Upper lobe of left lung (tissue), 6 donors: ENCODE measurements at regions not wholly inside any gene's neighbourhood (a gene's known extent, or its start where the extent isn't known, plus 50 kb on each side); places are given as distances from the start of the nearest gene placed in this dataset.

Experiments used
- ATAC-seq, 2 donors: fragments of 200-7000 bp; cut with Tn5 transposase; one replicate each; pipeline ENCODE4 v1.9.1; 2022; ENCODE audit warnings: mild to moderate bottlenecking in 2 of 2, moderate library complexity in 2 of 2; ENCODE audit not compliant: low FRiP score in 2 of 2
- DNase-seq, 2 donors: peaks; one replicate each; pipeline ENCODE4 v3.0.0-alpha.2; 2019 to 2020
- H3K27ac ChIP-seq, 4 donors: fragments of 200-600 bp; sonication (generic); one replicate each; pipeline ENCODE4 v1.5.1; 2016 to 2019
- H3K27me3 ChIP-seq, 4 donors: fragments of 200-600 bp; sonication (generic); one replicate each; pipeline ENCODE4 v1.5.1; 2017 to 2019
- H3K36me3 ChIP-seq, 4 donors: fragments of 200-600 bp; sonication (generic); one replicate each; pipeline ENCODE4 v1.5.1; 2016 to 2019
- H3K4me1 ChIP-seq, 4 donors: fragments of 200-600 bp; sonication (generic); one replicate each; pipeline ENCODE4 v1.5.1; 2018 to 2019
- H3K4me3 ChIP-seq, 4 donors: fragments of 200-600 bp; sonication (generic); one replicate each; pipeline ENCODE4 v1.5.1; 2017 to 2019; ENCODE audit warnings: mild to moderate bottlenecking in 2 of 4, moderate library complexity in 1 of 4
- H3K9me3 ChIP-seq, 4 donors: fragments of 200-600 bp; sonication (generic); one replicate each; pipeline ENCODE4 v1.5.1; 2018 to 2019
- EP300 ChIP-seq, 4 donors: sonication (generic); formaldehyde crosslinking; IDR thresholded peaks; one replicate each; pipeline ENCODE4 v1.5.1; 2017; ENCODE audit warnings: antibody characterized with exemption in 4 of 4, control low read depth in 2 of 4
- POLR2A ChIP-seq, 4 donors: fragments of 450-650 bp; IDR thresholded peaks; one replicate each; pipeline ENCODE4 v1.5.1; 2016 to 2017; ENCODE audit warnings: antibody characterized with exemption in 4 of 4, mild to moderate bottlenecking in 2 of 4
- POLR2AphosphoS5 ChIP-seq, 2 donors: sonication (generic); formaldehyde crosslinking; IDR thresholded peaks; one replicate each; pipeline ENCODE4 v1.5.1; 2017; ENCODE audit warnings: antibody characterized with exemption in 2 of 2
- WGBS, 2 donors: methylation state at CpG; one replicate each; pipeline ENCODE4 v1.1.5; 2017 to 2018; 5-methylcytosine and 5-hydroxymethylcytosine counted together
- TF ChIP-seq, protein P1 (sequence below), 6 experiments: fragments of 450-650 bp in 4 of 6; fragments of 200-600 bp in 2 of 6; sonication (generic) in 2 of 6; IDR thresholded peaks; one replicate each; pipeline ENCODE4 v1.5.1; 2016 to 2019; ENCODE audit warnings: antibody characterized with exemption in 6 of 6
- donor health status: DM: no; HTN: no; CAD: no; lungs with moderate emphysema.
- donor health status: DM: no; HTN: yes; CAD: no; lungs with severe emphysema.

DNA sequence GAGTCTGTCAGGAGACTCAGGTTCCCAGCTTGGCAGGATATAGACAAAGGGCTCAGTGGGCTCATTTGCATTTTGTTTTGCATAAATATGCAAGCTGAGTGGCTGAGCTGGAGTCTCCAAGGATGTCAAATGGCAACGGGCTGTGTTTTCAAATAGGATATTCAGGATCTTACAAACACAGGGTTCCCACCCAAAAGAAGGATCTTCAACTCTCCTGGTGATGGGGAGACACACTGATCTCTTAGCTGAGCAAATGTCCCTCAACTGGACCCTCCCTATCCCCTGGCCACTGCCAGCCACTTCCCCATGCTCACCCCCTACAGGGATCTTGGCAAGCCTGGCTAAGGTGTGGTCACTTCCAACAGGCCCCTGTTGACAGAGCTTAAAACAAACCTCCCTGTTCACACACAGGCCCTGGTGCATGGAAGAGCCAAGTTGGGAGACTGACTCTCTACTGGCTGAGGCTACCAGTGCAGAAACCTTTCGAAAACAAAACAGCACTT is 61.6 kb downstream of the SOX9 start:
- no peak for ATAC-seq
- Histone ChIP-seq H3K9me3 (no peaks in the 10 kb centered on the region), H3K36me3 (no peaks in the 10 kb centered on the region), H3K4me3 (no peak overlapping the region), H3K4me1 (no peaks in the 10 kb centered on the region), H3K27me3 (no peaks in the 10 kb centered on the region), H3K27ac (no peak overlapping the region)
- WGBS, 2 donors = 42 to 55% methylated on average over 2 of the region's 2 CpGs
- TF ChIP-seq POLR2AphosphoS5 (IDR thresholded peaks at IDR 0.05) = no peak
- DNase-seq = no peak

DNA sequence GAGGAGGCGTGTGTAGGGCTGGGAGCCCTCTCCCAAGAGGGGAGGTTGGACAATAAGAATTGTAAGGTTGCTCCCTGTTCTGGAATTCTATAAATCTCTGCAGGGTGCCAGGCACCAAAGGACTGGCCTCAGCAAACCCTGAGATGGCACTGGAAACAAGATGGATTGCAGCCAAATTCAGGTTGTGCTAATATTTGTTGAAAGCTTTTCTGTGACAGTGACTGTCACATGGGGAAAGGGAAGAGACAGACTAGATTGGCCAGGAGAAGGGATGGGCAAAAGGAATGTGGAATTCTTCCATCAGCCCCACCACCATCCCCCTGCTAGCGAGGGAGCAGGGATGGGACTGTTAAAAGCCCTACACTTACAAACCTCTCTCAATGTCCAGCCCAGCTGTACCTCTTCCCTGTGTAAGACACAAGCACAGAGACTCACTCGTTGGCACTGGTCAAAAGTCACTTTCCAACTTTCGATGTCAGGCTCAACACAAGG is 62.4 kb downstream of the SOX9 start:
- H3K27me3 ChIP-seq = no peaks in the 10 kb centered on the region
- TF ChIP-seq POLR2A (IDR thresholded peaks at IDR 0.05) (no peak), POLR2AphosphoS5 (IDR thresholded peaks at IDR 0.05) (no peak), EP300 (IDR thresholded peaks at IDR 0.05) (no peak)
- TF ChIP-seq, protein P1, sequence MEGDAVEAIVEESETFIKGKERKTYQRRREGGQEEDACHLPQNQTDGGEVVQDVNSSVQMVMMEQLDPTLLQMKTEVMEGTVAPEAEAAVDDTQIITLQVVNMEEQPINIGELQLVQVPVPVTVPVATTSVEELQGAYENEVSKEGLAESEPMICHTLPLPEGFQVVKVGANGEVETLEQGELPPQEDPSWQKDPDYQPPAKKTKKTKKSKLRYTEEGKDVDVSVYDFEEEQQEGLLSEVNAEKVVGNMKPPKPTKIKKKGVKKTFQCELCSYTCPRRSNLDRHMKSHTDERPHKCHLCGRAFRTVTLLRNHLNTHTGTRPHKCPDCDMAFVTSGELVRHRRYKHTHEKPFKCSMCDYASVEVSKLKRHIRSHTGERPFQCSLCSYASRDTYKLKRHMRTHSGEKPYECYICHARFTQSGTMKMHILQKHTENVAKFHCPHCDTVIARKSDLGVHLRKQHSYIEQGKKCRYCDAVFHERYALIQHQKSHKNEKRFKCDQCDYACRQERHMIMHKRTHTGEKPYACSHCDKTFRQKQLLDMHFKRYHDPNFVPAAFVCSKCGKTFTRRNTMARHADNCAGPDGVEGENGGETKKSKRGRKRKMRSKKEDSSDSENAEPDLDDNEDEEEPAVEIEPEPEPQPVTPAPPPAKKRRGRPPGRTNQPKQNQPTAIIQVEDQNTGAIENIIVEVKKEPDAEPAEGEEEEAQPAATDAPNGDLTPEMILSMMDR (IDR thresholded peaks at IDR 0.05) = no peak
- 88 to 90% methylated on average over 4 of the region's 4 CpGs for WGBS, 2 donors
- no peaks in the 10 kb centered on the region for H3K36me3 ChIP-seq
- H3K27ac ChIP-seq = no peak overlapping the region
- ATAC-seq (no peak), DNase-seq (no peak)
- H3K4me1 ChIP-seq = no peaks in the 10 kb centered on the region
- H3K9me3 ChIP-seq = no peaks in the 10 kb centered on the region
- H3K4me3 ChIP-seq = no peak overlapping the region

DNA sequence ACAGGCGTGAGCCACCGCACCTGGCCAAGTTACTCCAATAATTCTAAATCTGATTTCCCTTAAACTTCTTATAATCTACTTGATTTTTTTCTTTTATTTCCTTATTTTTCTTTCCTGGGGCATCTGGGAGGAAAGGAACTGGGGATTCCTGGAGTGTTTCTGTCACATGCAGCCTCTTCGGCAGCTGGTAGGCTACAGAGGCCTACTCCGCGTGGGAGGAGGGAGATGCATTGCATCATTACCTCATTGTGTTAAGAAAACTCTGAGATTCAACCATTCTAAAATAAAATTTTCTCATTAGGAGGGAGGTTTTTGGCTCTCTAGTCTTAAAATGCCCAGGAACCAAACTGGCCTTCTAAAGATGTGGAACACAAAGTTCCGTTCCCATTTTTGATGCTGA is 64.0 kb downstream of the SOX9 start:
- 85 to 88% methylated on average over 6 of the region's 6 CpGs for WGBS, 2 donors
- Histone ChIP-seq H3K4me3 (no peak overlapping the region), H3K27ac (no peak overlapping the region), H3K36me3 (no peaks in the 10 kb centered on the region), H3K27me3 (no peaks in the 10 kb centered on the region), H3K4me1 (no peaks in the 10 kb centered on the region), H3K9me3 (no peaks in the 10 kb centered on the region)
- TF ChIP-seq EP300 (IDR thresholded peaks at IDR 0.05) (no peak), POLR2AphosphoS5 (IDR thresholded peaks at IDR 0.05) (no peak), POLR2A (IDR thresholded peaks at IDR 0.05) (no peak)
- TF ChIP-seq, protein P1 (IDR thresholded peaks at IDR 0.05) = no peak
- no peak for DNase-seq
- ATAC-seq = no peak

DNA sequence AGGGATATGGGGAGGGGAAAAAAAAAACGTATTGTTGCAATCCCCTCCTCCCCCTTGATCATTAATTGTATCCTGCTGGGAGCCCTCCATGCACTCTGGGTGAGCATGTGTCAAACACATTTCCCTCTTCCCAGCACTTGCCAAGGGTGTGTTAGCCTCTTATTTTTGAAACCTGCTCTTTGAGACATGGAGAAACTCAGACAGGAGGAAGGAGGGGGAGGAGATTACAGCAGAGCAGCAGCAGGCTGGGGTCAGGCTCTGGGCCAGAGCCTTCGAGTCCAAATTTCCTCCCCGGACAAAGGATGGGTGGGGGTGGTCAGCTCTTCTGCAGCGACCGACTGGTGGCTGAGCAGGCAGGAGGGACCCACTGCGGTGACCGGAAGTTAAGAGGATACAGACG is 64.7 kb downstream of the SOX9 start:
- TF ChIP-seq EP300 (IDR thresholded peaks at IDR 0.05) = no peak
- TF ChIP-seq POLR2A (IDR thresholded peaks at IDR 0.05) = no peak
- no peak for TF ChIP-seq POLR2AphosphoS5 (IDR thresholded peaks at IDR 0.05)
- TF ChIP-seq, protein P1 (IDR thresholded peaks at IDR 0.05) = no peak
- no peaks in the 10 kb centered on the region for H3K4me1 ChIP-seq
- peak in 1 of 2 donors; percentile 22 for DNase-seq
- WGBS, 2 donors = 50 to 59% methylated on average over 8 of the region's 8 CpGs
- H3K36me3 ChIP-seq = no peaks in the 10 kb centered on the region
- no peaks in the 10 kb centered on the region for H3K9me3 ChIP-seq
- no peaks in the 10 kb centered on the region for H3K27me3 ChIP-seq
- no peak overlapping the region for H3K27ac ChIP-seq
- peak in 1 of 2 donors; percentile 27 for ATAC-seq
- no peak overlapping the region for H3K4me3 ChIP-seq

DNA sequence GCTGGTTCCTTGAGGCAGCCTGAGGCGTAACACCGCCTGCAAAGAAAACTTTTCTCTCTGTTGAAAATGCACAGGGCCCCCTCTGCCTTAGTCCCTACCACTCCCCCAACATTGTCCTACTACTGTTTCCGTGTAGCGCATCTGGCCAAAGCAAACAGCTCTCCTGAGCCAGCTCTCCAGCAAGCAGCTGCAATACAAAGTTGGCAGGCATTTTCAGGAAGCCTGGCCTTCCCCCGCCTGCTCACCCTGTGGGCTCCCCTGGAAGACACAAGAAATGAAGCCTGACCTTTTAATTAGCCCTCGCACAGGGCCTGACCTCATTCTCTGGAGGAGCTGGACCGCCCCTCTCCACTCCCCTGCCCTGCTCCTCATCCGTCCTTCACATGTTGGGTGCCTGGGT is 66.7 kb downstream of the SOX9 start:
- no peaks in the 10 kb centered on the region for H3K27me3 ChIP-seq
- H3K9me3 ChIP-seq = no peaks in the 10 kb centered on the region
- TF ChIP-seq, protein P1 (IDR thresholded peaks at IDR 0.05) = no peak
- TF ChIP-seq EP300 (IDR thresholded peaks at IDR 0.05) = no peak
- TF ChIP-seq POLR2A (IDR thresholded peaks at IDR 0.05) = no peak
- no peak for TF ChIP-seq POLR2AphosphoS5 (IDR thresholded peaks at IDR 0.05)
- no peaks in the 10 kb centered on the region for H3K4me1 ChIP-seq
- no peak for DNase-seq
- no peaks in the 10 kb centered on the region for H3K36me3 ChIP-seq
- no peak for ATAC-seq
- no peak overlapping the region for H3K27ac ChIP-seq
- 49 to 51% methylated on average over 8 of the region's 8 CpGs for WGBS, 2 donors
- no peak overlapping the region for H3K4me3 ChIP-seq
